CD4-positive, alpha-beta T cell treated with Interleukin-6 for 4 hours (primary cell): ENCODE measurements at regions not wholly inside any gene's neighbourhood (a gene's known extent, or its start where the extent isn't known, plus 50 kb on each side); places are given as distances from the start of the nearest gene placed in this dataset.
"Not testable (repeated sequence)": the region's sequence is repeated elsewhere in the genome, so short reads cannot be mapped to it uniquely, and the experiment has no call there.

ENCODE experiments used
- DNase-seq: peaks from one replicate; pipeline ENCODE4 v3.0.0-alpha.2; 2020; ENCODE audit warnings: mixed read lengths

GRCh38 chr10:2051108-2051507, 313.8 kb upstream of the ADARB2 start:
- no peak for DNase-seq

DNA sequence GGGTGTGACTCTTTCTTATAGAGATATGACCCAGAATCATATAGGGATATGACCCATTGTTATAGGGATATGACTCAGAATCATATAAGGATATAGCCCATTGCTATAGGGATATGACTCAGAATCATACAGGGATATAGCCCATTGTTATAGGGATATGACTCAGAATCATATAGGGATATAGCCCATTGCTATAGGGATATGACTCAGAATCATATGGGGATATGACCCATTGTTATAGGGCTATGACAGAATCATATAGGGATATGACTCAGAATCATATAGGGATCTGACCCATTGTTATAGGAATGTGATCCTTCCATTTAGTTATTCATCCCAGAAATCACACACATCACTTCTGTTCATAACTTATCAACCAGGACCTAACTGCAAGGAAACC, 312.2 kb upstream of the ADARB2 start:
- DNase-seq = no peak

DNA sequence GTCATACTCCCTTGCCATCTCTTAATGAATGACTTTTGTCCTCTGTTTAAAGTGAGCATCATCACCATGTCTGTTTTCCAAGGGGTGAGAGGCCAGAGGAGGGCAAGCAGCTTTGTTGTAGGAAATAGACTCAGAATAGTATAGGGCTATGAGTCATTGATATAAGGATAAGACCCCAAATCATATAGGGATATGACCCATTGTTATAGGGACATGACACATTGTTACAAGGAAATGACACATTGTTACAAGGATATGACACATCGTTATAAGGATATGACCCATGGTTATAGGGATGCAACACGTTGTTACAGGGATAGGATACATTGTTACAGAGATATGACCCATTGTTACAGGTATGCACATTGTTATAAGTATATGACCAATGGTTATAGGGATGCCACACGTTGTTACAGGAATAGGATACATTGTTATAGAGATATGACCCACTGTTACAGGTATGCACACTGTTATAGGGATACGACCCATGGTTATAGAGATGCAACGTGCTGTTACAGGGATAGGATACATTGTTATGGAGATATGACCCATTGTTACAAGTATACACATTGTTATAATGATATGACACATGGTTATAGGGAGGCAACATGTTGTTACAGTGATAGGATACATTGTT, 311.1 kb upstream of the ADARB2 start:
- DNase-seq = no peak

DNA sequence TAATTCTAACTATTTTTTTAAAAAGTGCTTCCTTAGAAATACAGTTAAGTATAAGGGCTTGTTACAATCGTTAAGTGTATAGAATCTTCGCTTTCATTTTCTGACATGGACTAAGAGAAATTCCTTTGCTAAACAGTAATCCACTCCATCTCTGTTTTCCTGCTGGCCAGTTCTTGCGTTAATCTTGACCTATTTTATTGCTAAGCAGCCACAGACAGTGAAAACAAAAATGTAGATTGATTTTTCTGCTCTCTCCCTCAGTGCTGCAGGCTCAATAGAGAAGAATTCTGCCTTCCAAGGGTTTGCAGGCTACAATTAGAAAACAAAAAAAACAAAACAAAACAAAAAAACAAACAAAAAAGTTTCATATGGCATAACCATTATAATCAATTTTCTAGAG, 310.4 kb upstream of the ADARB2 start:
- no peak for DNase-seq

DNA sequence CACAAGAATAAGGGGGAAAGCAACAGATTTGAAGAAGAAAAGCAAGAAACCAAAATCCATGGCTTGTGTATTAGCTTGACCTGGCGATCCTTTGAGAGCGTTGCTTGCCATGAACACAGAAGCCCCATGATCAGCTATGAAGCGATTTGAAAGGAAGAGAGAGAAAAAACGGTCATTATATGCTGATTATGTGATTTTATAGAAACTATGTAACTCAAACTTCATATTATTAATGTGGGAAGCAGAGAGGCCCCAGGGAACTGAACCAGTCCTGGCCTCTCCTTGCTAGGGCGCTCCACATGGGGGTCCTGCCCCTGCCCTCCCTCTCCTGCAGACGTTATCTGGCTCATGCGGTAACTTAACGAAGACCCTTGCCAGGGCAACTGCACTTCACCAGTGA, 306.1 kb upstream of the ADARB2 start:
- DNase-seq = no peak

- DNase-seq = no peak
These were observed 300.7 kb upstream of the ADARB2 start for GRCh38 chr10:2038036-2038435.

DNA sequence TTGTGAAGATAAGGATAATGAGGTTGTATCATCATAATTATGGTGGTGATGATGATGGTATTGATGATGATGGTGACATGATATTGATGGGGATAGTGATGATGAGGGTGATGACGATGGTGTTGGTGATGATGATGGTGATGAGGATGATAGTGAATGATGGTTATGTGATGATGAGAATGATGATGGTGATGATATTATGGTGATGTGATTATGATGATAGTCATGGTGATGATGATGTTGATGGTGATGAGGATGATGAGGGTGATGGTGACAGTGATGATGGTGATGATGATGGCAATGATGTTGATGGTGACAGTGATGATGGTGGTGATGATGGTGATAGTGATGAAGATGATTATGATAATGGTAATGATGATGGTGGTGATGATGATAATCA, 299.9 kb upstream of the ADARB2 start:
- DNase-seq = no peak

DNA sequence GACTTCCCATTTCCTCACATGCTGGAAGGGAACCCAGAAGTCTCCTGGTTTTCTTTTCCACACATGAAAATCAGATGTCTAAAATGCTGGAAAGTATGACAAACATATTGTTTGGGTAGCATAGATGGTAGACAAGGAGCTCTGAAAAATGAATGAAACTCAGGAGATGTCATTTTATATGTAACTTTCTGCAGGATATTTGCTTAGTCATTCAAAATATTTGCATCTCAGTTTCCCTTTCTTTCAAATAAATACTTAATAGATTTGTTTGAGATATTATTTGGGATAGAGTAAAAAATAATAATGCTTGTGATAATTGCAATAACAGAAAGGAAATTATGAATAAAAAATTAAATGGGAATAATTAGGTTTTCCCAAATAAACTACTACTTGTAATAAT, 298.9 kb upstream of the ADARB2 start:
- no peak for DNase-seq

- DNase-seq = no peak
These were observed 292.7 kb upstream of the ADARB2 start for GRCh38 chr10:2030046-2030445.

GRCh38 chr10:2026936-2027335, 289.6 kb upstream of the ADARB2 start:
- no peak for DNase-seq

DNA sequence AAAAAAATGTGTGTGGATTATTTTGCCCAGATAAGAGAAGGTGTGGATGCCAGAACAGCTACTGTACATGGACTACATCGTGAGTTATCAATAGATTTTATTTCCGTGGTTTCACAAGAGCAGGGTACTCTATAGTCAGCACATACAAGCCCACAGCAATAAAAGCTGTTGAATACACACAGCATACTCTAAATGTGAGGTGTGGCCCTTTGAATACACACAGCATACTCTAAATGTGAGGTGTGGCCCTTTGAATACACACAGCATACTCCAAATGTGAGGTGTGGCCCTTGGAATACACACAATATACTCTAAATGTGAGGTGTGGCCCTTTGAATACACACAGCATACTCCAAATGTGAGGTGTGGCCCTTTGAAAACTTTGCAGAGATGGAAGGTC, 287.4 kb upstream of the ADARB2 start:
- not testable (repeated sequence) for DNase-seq

DNA sequence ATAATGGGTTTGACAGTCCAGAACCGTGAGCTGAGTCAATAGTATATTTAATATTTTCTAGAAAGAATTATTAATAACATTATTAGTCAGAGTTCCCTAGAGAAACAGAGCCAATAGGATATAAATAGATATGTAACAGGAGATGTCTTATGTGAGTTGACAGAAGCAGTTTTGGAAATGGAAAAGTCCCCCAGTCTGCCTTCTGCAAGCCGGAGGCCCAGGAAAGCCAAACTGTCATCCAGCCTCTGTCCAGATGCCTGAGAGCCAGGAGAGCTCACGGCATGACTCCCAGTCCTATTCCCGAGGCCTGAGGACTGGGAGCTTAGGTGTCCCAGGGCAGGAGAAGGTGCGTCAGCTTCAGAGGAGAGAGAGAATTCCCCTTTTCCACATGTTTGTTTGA, 286.4 kb upstream of the ADARB2 start:
- DNase-seq = no peak

- no peak for DNase-seq
These were observed 285.1 kb upstream of the ADARB2 start for GRCh38 chr10:2022401-2022800.

GRCh38 chr10:2020836-2021235, 283.5 kb upstream of the ADARB2 start:
- DNase-seq = no peak

GRCh38 chr10:2019803-2020202, 282.5 kb upstream of the ADARB2 start:
- no peak for DNase-seq

DNA sequence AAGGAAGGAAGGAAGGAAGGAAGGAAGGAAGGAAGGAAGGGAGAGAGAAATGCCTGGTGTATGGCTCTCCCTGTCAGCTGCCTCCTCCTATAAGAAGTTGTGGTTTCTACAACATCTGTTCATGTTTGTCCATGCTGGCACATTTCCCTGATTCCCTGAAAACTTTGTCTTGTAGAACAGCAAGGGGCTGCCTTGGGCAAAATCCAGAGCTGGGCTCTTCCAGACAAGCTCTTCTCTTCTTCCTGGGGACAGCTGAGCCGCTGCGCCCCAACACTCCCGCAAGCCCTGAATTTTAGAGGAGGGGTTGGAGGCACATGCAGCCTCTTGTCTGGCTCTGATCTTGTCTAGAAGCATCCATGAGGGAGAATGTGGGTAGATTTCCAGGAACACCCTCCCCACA, 282.0 kb upstream of the ADARB2 start:
- no peak for DNase-seq

DNA sequence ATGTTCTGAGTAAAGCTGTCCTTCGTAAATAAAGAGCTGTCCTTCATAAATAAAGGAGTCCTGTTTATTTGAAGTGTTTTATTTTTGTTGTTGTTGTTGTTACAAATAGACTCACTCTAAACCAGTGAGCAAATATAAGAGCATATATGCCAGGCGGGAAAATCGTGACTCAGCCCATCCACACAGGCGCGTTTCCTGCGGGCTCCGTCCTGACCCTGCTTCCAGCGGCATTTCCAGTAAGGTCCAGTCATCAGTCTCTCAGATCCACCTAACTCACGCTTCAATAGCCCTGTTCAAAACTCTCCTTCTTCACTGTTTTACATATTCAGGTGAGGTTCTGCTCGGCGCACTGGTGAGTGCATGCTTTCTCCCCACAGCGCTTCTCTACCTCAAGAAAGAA, 277.2 kb upstream of the ADARB2 start:
- DNase-seq = no peak

GRCh38 chr10:2012209-2012608, 274.9 kb upstream of the ADARB2 start:
- no peak for DNase-seq

- no peak for DNase-seq
These were observed 273.9 kb upstream of the ADARB2 start for GRCh38 chr10:2011106-2011716.

GRCh38 chr10:2005546-2005945, 268.2 kb upstream of the ADARB2 start:
- DNase-seq = no peak

GRCh38 chr10:1992930-1993329, 255.6 kb upstream of the ADARB2 start:
- DNase-seq = no peak

DNA sequence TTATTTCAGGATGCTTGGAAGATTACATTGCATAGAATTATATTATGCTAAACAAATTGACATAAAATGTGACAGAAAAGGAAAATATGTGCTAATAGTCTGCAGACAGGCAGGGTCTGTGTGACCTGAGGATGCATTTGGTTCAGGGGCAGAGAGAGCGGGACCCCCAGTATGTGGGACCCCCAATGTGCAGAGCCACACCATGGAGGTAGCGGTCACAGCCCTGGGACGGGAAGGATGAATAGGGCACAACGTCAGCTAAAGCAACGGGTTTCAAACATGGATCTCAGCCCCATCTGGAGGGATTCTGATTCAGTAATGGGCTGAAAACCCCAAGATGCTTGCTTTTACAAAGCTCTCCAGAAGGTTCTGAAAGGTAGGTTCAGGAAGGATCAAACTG, 251.8 kb upstream of the ADARB2 start:
- DNase-seq = no peak

GRCh38 chr10:1981976-1982375, 244.7 kb upstream of the ADARB2 start:
- no peak for DNase-seq

GRCh38 chr10:1980459-1980858, 243.1 kb upstream of the ADARB2 start:
- no peak for DNase-seq

DNA sequence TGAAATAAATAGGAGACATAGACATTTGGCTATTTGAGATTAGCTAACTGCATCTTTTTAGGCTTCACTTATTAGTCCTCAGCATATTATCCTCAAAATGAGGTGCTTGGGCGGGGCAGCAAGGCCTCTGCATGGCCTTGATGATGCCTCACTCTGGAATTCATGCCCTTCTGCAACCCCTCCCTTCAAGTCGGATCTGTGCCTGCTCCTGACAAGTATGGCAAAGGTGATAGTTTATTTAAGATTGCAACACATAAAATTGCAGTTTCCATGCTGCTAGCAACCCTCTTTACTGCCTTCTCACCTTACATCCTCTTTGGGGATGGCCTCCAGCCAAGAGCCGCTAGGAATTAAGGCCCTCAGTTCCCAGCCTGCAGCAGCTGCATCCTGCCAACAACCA, 241.3 kb upstream of the ADARB2 start:
- no peak for DNase-seq
